NCI-H1092 (cell line): ENCODE measurements at regions not wholly inside any gene's neighbourhood (a gene's known extent, or its start where the extent isn't known, plus 50 kb on each side); places are given as distances from the start of the nearest gene placed in this dataset.

Experiments used
- DNase-seq: peaks from one replicate; lab custom pipeline; 2025; lab: John Stamatoyannopoulos, UW

GRCh38 chr4:153137677-153138630 is 66.3 kb upstream of the TRIM2 start:
- no peak for DNase-seq

DNA sequence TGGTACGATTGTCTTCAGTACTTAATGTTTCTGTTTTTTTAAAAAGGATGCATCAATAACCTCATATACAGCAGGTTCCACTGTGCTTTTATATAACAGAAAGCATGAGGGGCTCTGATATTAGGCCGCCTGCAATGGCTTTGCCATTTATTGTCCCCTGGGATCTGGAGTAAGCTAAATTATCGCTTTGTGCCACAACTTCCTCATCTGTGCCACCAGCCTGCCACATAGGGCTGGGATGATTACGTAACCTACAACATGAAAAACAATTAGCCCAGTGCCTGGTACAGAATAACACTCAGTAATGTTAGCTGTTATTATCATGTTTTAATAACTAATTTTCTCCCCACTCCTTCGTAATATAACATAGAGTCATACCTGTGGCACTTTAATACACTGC is 65.5 kb upstream of the TRIM2 start:
- DNase-seq = no peak

DNA sequence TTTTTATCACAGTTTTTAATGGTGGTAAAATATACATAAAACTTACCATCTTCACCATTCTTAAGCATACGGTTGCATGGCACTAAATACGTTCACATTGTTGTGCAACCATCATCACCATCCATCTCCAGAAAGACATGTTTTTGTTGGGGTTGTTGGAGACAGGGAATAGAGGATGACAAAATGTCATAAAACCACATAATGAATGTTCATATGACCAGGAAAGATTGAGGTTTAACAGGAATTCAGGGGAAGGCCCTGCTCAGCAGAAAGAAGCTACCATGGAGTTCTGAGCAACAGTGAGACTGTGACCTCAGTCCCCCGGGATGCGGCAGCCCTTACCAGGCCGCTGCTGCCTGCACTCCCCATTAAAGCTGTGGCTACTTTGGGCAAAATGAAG is 63.9 kb upstream of the TRIM2 start:
- DNase-seq = no peak

DNA sequence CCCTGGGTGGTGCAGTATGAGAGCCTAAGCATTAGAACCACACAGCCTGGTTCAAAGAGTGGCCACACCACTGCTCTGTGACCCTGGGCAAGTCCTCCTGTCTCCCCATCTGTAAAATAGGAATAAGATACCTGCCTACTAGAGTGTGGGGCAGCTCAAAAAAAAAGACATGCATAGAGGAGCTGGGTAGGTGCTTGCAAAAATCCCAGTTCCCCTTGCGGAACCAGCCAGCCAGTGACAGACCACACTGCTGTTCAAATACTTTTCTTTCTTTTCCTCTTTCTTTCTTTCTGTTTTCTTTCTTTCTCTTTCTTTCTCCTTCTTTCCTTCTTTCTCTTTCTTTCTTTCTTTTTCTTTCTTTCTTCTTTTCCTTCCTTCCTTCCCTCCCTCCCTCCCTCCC is 63.0 kb upstream of the TRIM2 start:
- no peak for DNase-seq

- DNase-seq = peak; percentile 90
Observed at GRCh38 chr4:153142700-153143438, 61.4 kb upstream of the TRIM2 start.

DNA sequence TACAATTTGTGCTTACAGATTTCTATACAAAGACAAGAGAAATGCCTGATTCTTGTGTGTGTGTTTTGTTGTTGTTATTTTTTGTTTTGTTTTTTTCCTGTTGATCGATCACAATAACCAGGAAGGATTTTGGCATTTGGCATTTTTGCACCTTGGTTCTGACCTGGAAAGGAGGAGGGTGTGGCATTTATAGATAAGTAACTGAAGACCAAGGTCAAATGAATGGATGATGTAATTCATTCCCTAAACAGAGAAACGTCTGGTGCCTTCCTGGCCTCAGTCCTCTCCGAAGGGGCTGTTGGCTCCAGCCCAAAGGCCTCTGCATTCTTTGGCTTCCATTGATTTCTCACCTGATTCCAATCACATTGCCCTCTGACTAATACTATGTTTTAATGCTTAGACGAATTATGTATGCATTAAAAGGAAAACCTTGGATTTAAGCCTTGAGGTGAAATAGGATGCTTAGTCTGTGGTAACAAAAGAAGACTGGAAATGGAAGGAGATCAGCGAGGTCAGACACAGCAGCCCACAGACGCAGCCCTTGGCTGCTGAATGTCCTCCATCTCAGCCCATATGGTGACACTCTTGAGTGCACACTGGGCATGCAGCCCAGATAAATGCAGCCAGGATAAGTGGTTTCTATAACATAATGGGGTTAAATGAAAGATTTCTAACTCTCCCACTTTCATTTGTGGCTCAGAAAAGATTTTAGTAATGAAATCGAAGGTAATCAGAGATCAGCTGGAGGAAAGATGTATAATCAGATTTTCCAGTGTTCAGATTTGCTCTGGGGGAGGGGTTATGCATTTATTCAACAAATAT is 60.5 kb upstream of the TRIM2 start:
- peak; percentile 88 for DNase-seq

DNA sequence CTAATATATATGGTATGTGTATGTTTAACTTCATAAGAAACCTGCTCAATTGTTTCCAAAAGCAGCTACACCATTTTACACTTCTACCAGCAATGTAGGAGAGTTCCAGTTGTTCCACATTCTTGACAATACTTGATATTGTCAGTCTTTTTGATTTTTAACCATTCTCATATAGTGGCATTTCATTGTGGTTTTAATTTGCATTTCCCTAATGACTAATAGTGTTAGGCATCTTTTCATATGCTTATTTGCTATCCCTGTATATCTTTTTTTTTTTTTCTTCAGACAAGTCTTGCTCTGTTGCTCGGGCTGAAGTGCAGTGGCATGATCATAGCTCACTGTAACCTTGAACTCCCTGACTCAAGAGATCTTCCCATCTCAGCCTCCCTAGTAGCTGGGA is 58.2 kb upstream of the TRIM2 start:
- no peak for DNase-seq

GRCh38 chr4:153146961-153147360 is 57.3 kb upstream of the TRIM2 start:
- DNase-seq = no peak

DNA sequence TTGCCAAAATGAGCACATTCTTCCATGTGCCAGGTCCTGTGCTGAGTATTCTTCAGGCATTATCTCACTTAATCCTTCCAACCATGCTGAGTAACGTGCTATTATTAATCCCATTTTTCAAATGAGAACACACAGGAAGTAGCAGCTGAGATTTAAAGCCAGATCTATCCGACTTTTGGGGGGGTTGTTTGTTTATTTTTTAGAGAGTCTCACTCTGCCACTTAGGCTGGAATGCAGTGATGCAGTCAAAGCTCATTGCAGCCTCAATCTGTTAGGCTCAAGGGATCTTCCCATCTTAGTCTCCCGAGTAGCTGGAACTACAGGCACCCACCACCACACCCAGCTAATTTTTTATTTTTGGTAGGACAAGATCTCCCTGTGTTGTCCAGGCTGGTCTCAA is 55.5 kb upstream of the TRIM2 start:
- no peak for DNase-seq

DNA sequence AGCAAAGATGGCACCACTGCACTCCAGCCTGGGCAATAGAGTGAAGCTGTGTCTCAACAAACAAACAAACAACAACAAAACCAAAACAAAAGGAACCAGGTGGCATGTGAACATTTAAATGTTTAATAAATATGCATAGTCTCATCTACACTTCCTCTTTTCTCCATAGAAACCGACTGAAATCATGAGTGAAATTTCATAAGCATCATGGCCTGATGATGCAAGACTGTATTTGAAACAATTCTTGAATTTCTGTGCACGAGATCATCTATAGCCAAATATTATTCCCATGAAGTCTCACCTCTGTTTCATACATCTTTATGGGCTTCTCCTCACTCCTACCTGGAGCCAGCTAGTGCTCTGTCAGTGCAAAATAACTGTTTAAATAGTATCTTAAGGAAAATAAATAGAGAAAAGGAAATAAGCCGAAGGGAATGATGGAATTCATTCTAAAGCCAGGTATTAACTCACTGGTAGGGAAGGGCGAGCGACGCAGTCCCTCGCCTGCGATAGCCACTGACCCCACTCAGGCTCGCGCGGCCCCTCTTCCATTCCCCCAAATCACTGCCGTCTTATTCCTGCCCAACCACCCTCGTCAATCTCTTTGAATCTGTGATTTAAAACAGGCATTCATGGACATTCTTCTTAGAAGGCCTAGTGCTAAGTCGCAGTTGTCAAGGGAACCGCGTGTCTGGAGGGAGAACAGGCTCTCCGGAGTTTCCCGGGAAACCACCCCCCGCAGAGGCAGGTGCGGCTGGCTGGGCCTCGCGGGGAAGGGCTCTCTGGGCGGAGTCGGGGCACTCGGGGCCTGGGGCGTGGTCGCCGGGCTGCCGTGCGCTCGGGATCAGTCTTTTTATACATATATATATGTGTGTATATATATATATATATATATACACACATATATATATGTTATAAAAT is 52.4 kb upstream of the TRIM2 start:
- peak; percentile 90 for DNase-seq

DNA sequence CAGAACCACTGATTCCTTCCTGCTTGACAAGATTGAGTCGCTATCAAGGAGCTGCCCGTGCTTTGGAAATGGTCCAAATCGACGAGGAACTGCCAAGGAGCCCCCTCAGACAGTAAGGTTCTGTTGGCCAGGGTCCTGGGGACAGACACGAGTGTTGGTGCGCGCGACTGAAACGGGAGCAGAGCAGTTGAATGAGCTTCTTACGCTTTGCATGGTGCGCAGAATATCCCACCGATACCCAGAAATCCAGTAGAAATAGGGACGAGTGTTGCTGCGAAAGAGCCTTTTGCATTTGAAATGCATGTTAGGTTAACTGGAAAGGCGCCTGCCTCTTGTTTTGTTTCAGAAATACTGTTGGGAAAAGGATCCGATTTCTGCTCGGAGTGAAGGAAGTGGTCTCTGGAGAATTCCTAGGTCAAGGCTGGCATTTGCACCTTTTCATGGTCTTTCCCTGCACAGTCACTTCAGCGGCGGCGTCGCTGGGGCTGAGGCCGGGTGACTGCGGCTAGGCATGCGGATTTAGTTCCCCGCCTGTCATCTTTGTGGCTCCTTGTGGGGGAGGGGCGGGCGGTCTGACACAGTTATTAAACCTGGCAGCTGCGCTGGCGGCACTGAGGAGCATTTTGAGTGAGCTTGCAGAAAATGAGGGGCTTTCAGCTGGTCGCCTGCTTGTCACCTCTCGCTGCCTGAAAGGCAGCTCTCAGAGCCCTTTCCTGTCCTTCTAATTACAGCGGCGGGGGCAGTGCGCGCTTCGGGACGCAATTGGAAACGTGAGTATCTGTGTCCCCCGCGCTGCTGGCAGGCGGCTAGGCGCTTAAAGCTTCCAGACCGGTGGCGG is 51.5 kb upstream of the TRIM2 start:
- peak; percentile 67 for DNase-seq

DNA sequence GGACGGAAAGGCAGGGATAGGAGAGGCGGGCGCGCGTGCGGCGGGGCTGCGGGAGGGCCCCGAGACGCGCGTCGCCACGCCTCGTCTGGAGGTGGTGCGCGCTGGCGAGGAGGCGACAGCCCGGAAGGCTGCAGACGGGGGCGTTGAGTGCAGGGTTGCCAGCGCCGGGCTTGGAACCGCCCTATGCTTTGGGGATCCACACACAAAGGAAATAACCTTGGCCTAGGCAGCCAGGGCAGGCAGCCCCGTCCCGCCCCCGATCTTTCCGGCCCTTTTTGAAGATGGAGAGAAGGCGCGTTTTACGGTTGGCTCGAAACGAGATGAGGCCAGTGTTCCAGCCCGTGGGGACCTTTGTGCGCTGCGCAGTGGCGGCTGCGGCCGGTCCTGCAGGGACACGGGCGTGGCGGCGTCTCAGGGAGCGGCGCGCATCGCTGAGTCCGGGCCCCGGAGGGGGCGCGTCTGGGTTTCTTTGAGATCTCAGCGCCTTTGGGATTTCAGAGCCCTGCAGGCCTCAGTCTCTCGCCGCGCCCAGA is 50.8 kb upstream of the TRIM2 start:
- DNase-seq = no peak

DNA sequence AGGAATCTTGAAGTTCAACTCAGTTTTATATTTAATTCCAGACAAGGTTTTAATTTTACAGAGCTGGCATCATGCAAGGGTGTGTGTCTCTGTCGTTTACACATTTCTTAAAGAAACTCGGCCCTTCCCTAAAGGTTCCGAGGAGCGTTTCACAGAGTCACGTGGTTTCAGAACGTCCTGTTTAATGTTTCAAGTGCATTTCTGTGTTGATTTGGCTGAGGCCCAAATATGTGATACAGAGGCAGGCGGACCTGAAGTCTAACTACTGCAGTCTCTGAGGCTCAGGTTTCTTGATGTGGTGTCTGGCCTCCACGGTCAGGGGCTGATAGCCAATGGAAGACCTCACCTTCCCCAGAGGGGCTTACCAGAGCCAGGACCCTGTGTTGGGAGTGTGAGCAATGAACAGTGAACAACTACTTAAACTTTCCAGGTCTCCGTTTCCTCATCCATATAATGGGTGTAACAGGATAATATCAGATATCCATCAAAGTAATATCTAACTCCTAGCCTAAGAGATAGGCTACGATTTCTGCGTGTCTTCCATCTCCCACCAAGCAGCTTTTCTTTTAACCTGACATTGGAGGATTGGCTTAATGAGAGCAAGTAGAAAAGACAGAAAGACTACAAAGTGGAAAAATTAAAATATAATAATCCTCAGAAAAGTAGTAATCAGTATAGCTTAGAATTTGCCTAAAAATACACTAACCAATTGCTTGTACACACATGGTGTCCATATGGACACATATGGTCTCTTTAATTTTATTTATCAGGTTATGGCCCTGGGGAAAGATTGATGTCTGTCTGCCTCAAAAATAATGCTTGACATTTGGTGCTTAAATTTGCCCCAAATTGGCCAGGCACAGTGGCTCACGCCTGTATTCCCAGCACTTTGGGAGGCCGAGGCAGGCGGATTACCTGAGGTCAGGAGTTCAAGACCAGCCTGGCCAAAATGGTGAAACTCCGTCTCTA is 50.0 kb upstream of the TRIM2 start:
- peak; percentile 52 for DNase-seq
